SK-N-SH treated with all-trans-retinoic acid at 6 μM for 48 hours (cell line): ENCODE measurements at regions not wholly inside any gene's neighbourhood (a gene's known extent, or its start where the extent isn't known, plus 50 kb on each side); places are given as distances from the start of the nearest gene placed in this dataset.

ENCODE experiments used
- ARNTL ChIP-seq: fragments of 450-650 bp; formaldehyde crosslinking; IDR thresholded peaks from 2 replicates; pipeline ENCODE4 v1.5.0; 2020; ENCODE audit warnings: low read depth, mild to moderate bottlenecking, moderate library complexity, borderline replicate concordance
- BACH2 ChIP-seq: fragments of 250-450 bp; sonication (Bioruptor Pico); IDR thresholded peaks from 2 replicates; pipeline ENCODE4 v1.9.0; 2021; ENCODE audit warnings: mild to moderate bottlenecking, borderline replicate concordance
- CSDC2 ChIP-seq: fragments of 250-450 bp; sonication (Bioruptor Pico); IDR thresholded peaks from 2 replicates; pipeline ENCODE4 v1.5.0; 2020; ENCODE audit warnings: mild to moderate bottlenecking, moderate library complexity
- GLIS3 ChIP-seq: fragments of 250-450 bp; sonication (Bioruptor Pico); IDR thresholded peaks from 2 replicates; pipeline ENCODE4 v1.5.0; 2020; ENCODE audit warnings: mild to moderate bottlenecking, moderate library complexity
- PATZ1 ChIP-seq: fragments of 250-450 bp; sonication (Bioruptor Pico); IDR thresholded peaks from 2 replicates; pipeline ENCODE4 v1.8.0; 2020; ENCODE audit warnings: mild to moderate bottlenecking, moderate library complexity, borderline replicate concordance
- POU6F1 ChIP-seq: fragments of 250-450 bp; sonication (Bioruptor Pico); IDR thresholded peaks from 2 replicates; pipeline ENCODE4 v1.8.0; 2021; ENCODE audit warnings: low read depth, mild to moderate bottlenecking, moderate library complexity, borderline replicate concordance
- RARB ChIP-seq: fragments of 250-450 bp; sonication (Bioruptor Pico); IDR thresholded peaks from 2 replicates; pipeline ENCODE4 v1.8.0; 2021; ENCODE audit warnings: mild to moderate bottlenecking, moderate library complexity
- TSHZ2 ChIP-seq: fragments of 250-450 bp; sonication (Bioruptor Pico); IDR thresholded peaks from 2 replicates; pipeline ENCODE4 v1.5.0; 2020; ENCODE audit warnings: mild to moderate bottlenecking, moderate library complexity
- ZFP30 ChIP-seq: fragments of 450-650 bp; formaldehyde crosslinking; IDR thresholded peaks from 2 replicates; pipeline ENCODE4 v1.5.0; 2022; ENCODE audit warnings: mild to moderate bottlenecking, moderate library complexity
- ZNF565 ChIP-seq: fragments of 450-650 bp; formaldehyde crosslinking; conservative IDR thresholded peaks from 2 replicates; pipeline ENCODE4 v1.5.0; 2020; ENCODE audit warnings: low read depth, mild to moderate bottlenecking, moderate library complexity
- ZNF8 ChIP-seq: fragments of 450-650 bp; formaldehyde crosslinking; IDR thresholded peaks from 2 replicates; pipeline ENCODE4 v1.5.0; 2020; ENCODE audit warnings: mild to moderate bottlenecking, moderate library complexity

- no peak for TF ChIP-seq PATZ1 (CRISPR knock-in tag)
- no peak for TF ChIP-seq GLIS3 (CRISPR knock-in tag)
- TF ChIP-seq ZNF8 (CRISPR knock-in tag): no peak
- no peak for TF ChIP-seq RARB
- TF ChIP-seq BACH2 (CRISPR knock-in tag): no peak
- no peak for TF ChIP-seq ARNTL (CRISPR knock-in tag)
- TF ChIP-seq CSDC2: no peak
- no peak for TF ChIP-seq POU6F1 (CRISPR knock-in tag)
- TF ChIP-seq ZNF565: no peak
- no peak for TF ChIP-seq TSHZ2
- no peak for TF ChIP-seq ZFP30 (CRISPR knock-in tag)
These were observed 226.6 kb upstream of the HES1 start for GRCh38 chr3:193909387-193909786.
